GM21528 (cell line): ENCODE measurements at regions not wholly inside any gene's neighbourhood (a gene's known extent, or its start where the extent isn't known, plus 50 kb on each side); places are given as distances from the start of the nearest gene placed in this dataset.

Source experiments
- ATAC-seq: cut with Tn5 transposase; IDR thresholded peaks from one replicate; pipeline ENCODE4 v1.9.1; 2021; ENCODE audit warnings: mild to moderate bottlenecking, moderate library complexity; ENCODE audit not compliant: unreplicated experiment, low FRiP score

DNA sequence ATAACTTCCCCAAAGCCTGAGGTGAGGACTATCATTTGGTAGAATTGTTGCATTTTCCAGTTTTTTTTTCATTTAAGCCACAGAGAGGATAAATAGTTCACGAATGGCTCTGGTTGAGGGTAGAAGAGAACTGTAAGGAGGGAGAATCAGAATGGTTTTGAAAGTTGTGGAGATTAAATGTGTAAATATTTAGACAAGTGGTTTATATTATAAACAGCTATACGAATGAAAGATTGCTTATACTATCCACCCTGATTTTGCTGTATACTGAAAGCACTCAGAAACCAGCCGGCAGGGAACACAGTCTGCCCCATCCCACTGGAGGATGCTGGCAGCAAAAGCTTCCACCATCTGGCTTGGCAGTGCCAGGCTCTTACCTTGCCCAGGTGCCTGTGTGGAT is 341.1 kb downstream of the RAPGEF2 start:
- ATAC-seq = no peak

DNA sequence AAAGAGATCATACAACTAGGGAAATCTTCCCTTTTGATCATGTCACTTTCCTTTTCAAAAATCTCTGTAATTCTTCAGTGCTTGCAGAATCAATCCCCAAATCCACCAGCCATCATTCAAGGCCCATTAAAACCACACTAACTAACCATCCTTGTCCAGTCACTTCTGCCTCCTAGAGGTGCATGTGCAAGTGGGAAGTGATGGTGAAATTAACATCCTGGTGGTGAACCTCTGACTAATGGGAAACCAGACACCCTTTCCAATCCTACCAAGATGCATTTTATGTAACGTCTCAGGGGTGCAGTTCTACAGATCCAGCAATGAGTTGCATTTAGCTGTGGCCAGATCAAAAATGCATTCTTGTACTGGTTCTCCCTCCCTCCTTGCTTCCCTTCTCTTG is 341.8 kb downstream of the RAPGEF2 start:
- ATAC-seq = no peak

DNA sequence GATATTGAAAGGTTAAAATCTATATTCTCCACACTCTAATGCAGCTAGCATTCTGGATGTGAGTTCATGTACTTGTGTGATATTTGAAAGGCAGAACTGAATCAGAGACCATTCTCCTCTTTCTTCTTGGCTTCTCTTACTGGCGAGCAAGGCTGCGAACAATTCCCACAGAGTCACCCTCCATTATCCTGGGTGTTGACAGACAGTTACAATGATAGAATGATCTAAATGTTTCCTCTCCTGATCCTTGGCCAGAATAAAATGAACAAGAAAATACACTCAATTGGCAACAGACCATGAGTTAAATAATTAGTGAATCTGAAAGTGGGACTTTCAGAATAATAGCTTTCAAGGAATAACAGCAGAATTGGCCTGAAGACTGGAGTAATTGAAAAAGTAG is 342.8 kb downstream of the RAPGEF2 start:
- no peak for ATAC-seq

DNA sequence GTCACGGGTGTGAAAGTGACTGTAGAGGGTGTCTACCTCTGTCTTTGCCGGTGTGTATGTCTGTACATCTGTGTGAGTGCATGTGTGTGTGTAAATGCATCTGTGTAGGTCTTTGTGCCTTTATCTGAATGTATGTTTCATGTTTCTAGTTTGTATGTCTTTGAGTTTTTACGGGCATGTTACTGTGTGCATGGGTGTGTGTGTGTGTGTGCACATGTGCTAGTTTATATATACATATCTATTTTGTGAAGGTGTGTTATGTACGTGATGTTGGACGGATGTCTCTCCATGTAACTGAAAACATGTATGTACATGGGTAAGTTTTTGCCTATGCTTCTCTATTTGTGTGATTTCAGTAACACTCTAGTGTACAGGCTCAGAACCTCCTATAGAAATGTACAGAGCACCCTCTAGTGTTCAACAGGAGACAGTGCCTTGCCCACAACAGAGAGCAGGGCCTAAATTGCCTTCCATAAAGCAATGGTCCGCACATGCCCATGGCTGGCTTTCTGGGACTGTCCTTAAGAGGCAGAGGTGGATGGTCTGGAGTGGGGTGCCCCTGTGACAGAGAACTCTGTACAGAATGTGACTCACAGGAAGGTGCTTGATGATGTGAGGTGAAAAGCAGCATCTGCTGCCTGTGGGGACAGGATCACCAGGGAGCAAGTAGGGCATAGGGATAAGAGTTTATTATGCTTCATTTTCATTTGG is 343.5 kb downstream of the RAPGEF2 start:
- peak; percentile 99 for ATAC-seq

DNA sequence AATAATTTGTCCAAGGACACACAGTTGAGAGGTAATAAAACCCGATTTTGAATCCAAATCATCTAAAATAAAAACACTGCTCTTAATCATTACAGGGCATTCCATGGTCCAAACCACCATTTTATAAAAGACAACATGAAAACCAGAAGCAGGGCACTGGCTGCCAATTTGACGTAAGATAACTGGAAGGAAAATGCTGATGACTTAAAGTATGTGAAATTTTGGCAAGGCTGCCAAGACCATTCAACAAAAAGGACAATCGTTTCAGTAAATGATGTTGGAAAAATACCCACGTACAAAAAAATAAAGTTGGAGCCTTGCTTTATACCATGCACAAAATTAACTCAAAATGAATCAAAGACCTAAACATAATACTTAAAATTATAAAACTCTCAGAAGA is 344.4 kb downstream of the RAPGEF2 start:
- no peak for ATAC-seq

DNA sequence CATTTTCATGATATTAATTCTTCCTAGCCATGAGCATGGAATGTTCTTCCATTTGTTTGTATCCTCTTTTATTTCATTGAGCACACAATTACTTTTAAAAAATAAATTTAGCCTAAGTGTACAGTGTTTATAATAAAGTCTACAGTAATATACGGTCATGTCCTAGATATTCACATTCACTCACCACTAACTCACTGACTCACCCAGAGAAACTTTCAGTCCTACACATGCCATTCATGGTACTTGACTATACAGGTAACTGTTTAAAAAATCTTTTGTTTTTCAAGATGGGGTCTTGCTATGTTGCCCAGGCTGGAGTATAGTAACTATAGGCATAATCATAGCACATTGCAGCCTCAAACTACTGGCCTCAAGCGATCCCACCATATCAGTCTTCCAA is 348.1 kb downstream of the RAPGEF2 start:
- no peak for ATAC-seq

DNA sequence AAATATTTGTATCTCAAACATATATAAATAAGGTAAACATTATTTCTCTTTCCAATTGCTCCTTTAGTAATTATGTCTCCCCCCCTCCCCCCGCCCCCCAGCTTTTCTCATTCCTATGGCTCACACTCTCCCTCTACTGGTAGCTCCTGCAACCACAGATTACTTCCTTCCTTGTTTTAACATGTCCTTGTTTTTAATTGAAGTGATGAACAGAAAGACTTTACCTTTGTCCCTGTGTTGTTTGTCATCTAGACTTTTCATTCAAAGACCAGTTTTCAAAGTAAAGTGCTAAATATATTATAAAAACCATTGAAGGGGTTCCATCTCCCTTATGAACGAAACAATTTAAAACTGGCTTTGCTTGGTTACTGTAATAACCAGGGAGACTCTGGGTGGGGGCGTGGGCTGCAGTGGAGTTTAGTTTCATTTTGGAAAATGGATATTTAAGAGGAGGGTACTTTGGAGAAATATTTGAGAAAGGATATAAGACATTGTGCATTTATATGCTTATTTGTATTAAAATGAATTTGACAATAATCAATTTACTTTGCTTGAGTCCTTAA is 352.9 kb downstream of the RAPGEF2 start:
- ATAC-seq = peak; percentile 58

DNA sequence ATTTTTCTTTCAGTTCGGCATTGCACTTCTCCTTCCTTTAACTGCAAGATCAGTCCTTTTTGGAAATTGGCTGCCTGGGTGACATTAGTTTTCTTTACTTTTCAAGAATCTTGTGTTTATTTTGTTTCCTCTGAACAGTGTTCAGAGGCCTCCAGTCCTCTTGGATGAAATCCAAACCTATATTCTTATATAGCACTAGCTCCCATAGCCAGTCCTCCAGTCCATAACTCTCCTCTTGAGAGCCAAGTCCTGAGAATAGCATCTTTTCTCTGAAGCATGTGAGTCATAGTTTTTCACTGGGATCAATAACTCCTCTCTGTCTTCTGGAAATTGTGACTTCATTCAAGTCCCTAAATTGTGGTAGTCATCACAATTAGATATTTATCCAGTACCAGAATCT is 357.5 kb downstream of the RAPGEF2 start:
- no peak for ATAC-seq

DNA sequence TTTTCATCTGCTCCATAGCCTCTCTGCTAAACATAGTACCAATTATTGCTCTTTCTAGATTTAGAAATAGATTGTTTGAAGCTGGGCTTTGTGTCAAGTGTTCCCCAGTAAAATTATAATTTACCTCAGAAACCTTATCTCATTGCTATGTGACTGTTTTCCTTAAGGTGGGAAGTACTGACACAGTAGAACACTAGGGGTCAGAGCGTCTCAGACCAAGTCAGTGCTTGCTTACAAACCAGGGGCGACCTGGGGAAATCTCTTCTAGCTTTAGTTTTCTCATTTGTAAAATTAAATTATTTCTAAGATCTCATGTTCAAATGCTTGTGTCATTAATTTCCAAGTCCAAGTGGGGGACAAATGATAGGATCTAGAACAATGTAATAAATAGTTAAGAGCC is 360.4 kb downstream of the RAPGEF2 start:
- no peak for ATAC-seq

DNA sequence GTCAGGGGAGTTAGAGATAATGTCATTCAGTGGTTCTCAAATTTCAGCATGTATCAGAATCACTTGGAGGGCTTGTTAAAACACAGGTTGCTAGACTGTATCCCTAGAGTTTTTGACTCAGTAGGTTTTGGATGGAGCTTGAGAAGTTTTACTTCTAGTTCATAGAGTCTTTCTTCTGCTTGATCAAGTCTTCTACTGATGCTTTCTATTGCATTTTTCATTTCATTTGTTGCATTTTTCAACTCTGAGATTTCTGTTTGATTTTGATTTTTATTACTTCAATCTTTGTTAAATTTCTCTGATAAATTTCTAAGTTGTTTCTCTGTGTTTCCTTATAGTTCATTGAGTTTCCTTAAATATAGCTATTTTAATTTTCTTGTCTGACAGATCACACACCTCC is 361.4 kb downstream of the RAPGEF2 start:
- no peak for ATAC-seq

DNA sequence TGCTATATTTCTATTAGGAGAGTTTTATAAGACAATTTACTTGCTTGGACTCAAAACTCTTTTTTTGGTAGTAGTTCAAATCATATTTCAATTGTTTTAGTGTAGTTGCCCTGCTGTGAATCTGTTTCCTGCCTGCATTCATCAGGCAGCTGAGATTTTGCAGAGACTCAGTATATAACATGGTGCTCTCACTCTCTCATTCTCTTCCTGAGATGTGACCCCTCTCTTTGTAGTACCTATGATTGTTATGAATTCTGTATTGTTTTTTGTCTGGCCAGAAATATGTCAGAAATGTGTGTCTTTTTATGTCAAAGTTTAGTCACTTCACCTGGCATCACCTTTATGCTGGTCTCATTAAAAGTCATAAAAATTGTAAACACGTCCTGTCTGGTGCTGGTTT is 374.0 kb downstream of the RAPGEF2 start:
- ATAC-seq = no peak

DNA sequence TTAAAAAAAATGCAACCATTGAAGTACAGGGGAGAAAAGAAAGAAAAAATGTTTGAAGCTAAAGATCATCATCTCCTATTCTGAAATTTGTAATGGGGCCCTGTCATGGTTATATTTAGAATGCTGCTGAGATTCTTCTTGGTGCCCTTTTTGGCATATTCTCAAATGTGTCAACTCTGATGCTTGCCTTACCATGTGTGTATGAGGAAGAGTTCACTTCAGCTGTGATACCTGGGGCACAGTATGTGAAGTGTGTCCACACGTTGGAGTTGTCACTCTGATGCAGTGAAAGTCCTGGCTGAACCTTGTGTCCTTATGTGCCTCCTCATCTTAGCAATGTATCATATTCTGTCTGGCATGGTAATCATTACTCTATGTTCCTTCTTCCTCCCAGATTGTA is 377.9 kb downstream of the RAPGEF2 start:
- no peak for ATAC-seq

DNA sequence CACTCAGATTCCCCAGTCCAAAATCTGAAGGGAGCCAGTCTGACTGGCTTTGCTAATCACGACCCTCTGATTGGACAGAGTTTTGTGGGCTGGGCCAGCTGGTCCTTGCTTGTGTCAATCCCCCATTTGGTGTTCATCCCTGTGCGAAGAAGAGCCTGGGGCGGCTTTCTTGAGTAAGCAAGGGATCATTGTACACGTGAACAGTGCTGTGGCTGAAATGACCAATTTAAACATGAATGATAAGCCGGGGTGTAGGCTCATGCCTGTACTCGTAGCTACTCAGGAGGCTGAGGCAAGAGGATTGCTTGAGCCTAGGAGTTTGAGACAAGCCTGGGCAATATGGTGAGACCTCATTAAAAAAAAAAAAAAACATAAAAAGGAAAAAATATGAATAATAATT is 379.1 kb downstream of the RAPGEF2 start:
- ATAC-seq = no peak

DNA sequence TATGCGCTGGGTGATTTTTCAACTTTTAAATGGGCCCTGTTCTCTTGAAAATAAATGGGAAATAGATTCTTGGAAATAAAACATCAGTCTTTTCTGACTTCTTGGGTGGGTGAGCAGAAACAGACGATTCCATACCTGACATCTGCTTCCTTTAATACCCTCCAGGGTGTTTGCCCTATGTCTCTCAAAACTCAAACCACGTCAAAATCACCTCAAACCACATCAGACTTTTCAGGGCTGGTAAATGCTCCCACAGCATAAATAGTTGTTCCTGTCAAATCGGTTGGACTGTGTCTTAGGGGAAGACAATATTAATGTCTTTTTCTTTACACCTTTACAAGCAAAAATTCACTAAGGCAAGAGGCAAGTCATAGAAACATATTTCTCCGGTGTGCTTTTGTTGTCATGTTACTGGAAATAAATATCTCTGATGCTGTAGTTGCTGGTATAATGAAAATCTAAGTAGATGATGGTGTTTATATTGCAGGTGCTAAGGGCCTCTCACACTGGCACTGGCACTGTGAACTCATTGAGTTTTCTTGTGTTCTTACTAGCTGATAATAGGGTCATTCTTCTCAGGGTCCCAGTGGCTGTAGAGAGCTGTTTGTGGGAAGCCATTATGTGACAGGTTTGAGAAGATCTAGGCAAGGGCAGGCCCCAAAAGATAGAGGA is 380.4 kb downstream of the RAPGEF2 start:
- no peak for ATAC-seq

DNA sequence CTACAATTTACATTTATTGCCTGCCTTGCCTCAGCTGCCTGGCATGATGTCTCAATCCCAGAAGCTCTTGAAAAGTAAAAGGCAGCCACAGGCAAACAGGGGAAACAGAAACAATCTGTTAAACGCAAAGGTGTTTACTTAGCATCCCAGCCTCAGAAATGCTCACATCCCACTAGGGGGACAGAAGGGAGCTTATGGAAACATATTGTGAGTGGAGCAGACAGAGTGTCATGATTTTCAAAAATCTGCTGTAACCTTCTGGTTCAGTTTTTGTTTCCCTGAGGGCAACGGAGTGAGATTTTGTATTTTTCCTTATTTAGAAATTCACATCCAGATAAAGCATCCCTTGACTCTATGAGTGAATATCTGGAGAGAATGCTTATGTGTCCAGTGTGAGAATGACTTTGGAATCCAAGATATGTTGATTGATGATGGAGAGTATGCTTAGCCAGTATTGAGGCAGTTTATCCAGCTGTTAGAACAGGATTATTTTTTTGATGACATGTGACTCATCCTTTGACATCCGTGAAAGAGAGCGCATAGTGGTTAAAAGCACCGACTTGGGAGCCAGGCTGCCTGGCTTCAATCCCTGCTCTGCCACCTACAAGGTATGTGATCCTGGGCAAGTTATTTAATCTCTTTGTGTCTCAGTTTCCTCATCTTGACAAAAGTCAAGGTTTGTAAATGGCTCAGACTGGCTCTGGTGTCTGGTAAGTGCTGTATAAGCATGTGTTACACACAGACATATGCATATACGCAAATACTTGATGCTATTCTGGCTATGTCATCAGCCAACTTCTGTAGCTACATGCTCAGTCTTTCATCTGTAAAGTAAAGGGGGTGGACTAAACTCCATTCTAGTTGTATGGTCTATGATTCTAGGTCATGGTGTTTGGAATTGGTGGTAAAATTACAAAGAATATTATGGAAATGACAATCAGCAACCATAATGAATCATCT is 381.2 kb downstream of the RAPGEF2 start:
- no peak for ATAC-seq

DNA sequence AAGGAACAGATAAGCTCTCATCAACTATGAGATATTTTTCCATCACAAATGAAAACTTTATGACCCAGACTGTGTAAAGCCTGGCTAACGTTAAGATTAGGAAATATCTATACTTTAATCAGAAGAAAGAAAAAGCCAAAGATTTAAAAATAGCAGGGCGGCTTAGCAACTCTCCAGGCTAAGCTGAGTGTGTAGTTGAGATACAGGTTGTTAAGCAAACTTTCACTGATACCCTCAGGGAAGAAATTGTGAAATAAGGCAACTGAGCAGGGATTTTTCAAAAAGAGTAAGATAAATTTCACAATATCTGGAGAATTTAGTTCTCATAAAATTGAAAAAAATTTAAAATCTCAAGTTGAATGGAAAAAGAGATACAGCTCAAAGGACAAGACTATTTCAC is 382.0 kb downstream of the RAPGEF2 start:
- ATAC-seq = no peak

DNA sequence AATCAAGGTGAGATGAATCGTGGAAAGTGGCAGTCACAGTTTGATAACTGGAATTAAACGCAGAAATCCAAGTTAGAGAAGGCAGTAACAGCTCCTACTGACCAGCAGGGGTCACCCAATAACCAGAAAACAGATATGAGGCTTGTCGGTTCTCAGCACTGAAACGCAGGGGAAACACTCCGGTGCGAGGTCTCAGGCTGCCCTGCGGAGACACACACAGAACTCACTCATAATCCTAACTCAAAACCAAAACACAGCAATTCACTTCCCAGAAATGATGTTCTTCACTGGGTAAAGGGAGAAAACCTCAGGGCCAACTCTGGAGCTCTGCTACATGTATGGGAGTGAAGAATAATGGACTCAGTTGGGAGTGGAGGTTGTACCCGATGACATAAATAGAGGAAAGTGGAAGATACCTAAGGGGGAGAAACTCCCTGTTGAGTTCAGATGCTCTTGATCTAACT is 384.4 kb downstream of the RAPGEF2 start:
- ATAC-seq = peak; percentile 96

DNA sequence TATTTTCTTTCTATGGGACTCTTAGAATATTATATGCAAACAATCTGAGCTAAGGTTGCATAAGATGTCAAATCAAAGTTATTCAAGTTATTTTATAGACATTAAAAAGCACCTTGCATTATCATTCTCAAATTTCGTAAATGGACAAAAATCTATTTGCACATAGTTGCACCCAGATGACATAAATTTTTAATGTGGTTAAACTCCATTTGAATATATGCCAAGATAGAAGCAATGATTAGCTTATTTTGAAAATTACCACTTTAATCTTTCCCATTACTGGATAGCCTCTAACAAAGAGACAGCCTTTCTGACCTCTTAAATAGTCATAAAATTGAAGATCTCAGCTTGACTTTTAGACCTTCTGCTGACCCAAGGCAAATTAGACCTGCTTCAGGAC is 386.8 kb downstream of the RAPGEF2 start:
- ATAC-seq = no peak

DNA sequence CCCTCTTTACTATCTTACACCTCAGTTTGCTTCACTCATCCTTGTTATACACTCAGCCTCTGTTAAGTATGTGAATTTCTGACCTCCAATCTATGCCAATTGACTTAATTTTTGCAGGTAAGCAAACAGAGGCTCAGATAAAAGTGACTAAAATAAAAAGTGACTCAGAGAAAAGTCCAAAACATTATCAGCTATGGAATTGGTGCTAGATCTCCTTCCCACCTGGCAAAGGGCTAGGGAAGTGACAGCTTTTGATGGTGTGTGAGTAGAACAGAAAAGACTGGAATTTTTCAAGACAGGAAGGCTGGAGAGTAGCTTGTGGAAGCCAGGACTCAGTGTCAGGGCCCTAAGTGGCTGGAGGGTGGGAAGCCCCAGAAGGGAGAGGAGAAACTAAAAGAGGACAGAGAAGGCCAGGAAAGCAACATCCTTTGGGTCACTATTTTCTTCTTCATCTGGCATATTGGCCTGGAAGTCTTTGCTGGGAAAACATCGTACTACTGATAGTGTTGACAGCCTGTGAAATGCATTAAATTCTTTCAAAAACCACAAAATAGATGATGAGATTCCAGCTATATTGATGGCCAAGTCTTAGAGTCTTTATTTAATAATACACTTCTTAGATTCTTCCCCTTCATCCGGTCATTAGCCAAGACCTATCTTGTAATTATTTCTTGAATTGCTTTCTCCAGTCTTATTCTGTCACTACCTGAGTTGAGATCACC is 392.8 kb downstream of the RAPGEF2 start:
- ATAC-seq = no peak

DNA sequence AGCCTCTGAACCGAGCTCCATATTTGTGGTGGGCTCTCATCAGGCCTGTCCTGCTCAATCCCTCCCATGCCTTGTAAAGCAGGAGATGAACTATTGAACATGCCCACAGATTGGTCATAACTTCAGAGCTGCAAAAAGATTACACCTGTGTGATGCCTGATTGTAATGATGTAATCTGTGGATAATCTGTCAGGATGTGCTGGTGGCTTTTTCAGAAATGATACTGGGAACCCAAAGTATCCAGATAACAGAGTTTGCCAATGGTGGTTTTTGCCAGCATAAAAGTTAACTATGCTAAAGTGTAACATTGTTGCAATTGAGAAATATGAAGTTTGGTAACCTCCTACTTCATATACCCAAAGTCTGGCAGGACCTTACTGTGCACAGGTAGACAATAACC is 393.4 kb downstream of the RAPGEF2 start:
- no peak for ATAC-seq
